Liver (tissue), 8 donors: ENCODE measurements at regions not wholly inside any gene's neighbourhood (a gene's known extent, or its start where the extent isn't known, plus 50 kb on each side); places are given as distances from the start of the nearest gene placed in this dataset.

Source experiments
- DNase-seq: peaks from one replicate; pipeline ENCODE4 v3.0.0-alpha.2; 2017; ENCODE audit warnings: low spot score
- H3K27ac ChIP-seq, 2 donors: one replicate each; pipeline ENCODE4 v1.7.0; 2013; ENCODE audit warnings: inconsistent platforms in 2 of 2, low read length in 2 of 2, control low read depth in 1 of 2, low read depth in 1 of 2, mild to moderate bottlenecking in 1 of 2
- H3K27me3 ChIP-seq, 4 donors: one replicate each; pipeline versions ENCODE4 v1.6.1 to v1.7.0; 2013; ENCODE audit warnings: low read length in 3 of 4, inconsistent platforms in 1 of 4, mild to moderate bottlenecking in 1 of 4, moderate library complexity in 1 of 4; ENCODE audit not compliant: control insufficient read depth in 4 of 4, insufficient read depth in 4 of 4
- H3K36me3 ChIP-seq, 4 donors: one replicate each; pipeline versions ENCODE4 v1.6.1 to v1.7.0; 2013; ENCODE audit warnings: low read length in 3 of 4, mild to moderate bottlenecking in 3 of 4, low read depth in 1 of 4, moderate library complexity in 1 of 4; ENCODE audit not compliant: control insufficient read depth in 4 of 4, insufficient read depth in 3 of 4
- H3K4me1 ChIP-seq, 4 donors: one replicate each; pipeline versions ENCODE4 v1.6.1 to v1.7.0; 2013; ENCODE audit warnings: low read length in 3 of 4, mild to moderate bottlenecking in 3 of 4, moderate library complexity in 1 of 4; ENCODE audit not compliant: control insufficient read depth in 4 of 4, insufficient read depth in 4 of 4
- H3K4me3 ChIP-seq, 3 donors: one replicate each; pipeline versions ENCODE4 v1.6.1 to v1.7.0; 2013; ENCODE audit warnings: low read length in 3 of 3, control low read depth in 1 of 3, low read depth in 1 of 3, mild to moderate bottlenecking in 1 of 3
- H3K9ac ChIP-seq, 2 donors: one replicate each; pipeline ENCODE4 v1.7.0; 2013; ENCODE audit warnings: low read length in 2 of 2, mild to moderate bottlenecking in 2 of 2, moderate library complexity in 2 of 2, control low read depth in 1 of 2, low read depth in 1 of 2
- H3K9me3 ChIP-seq, 4 donors: one replicate each; pipeline versions ENCODE4 v1.6.1 to v1.7.0; 2013; ENCODE audit warnings: low read length in 3 of 4; ENCODE audit not compliant: control insufficient read depth in 4 of 4
- EGR1 ChIP-seq, 2 donors: IDR thresholded peaks; 2 replicates each; pipeline ENCODE4 v1.6.1; 2016 to 2018; ENCODE audit warnings: antibody characterized with exemption in 2 of 2, low read depth in 2 of 2
- FOXA2 ChIP-seq: IDR thresholded peaks from 2 replicates; pipeline ENCODE4 v1.6.1; 2016; ENCODE audit warnings: antibody characterized with exemption
- GABPA ChIP-seq, 2 donors: IDR thresholded peaks in 1 of 2; conservative IDR thresholded peaks in 1 of 2; 2 replicates each; pipeline ENCODE4 v1.6.1; 2016; ENCODE audit warnings: antibody characterized with exemption in 2 of 2, mild to moderate bottlenecking in 1 of 2, moderate library complexity in 1 of 2
- HNF4A ChIP-seq, 2 donors: conservative IDR thresholded peaks; 2 replicates each; pipeline ENCODE4 v1.6.1; 2016; ENCODE audit warnings: antibody characterized with exemption in 2 of 2, mild to moderate bottlenecking in 2 of 2
- HNF4G ChIP-seq: IDR thresholded peaks from 2 replicates; pipeline ENCODE4 v1.6.1; 2016; ENCODE audit warnings: antibody characterized with exemption
- JUND ChIP-seq, 2 donors: IDR thresholded peaks; 2 replicates each; pipeline ENCODE4 v1.6.1; 2016; ENCODE audit warnings: antibody characterized with exemption in 2 of 2
- NR2F2 ChIP-seq: IDR thresholded peaks from 2 replicates; pipeline ENCODE4 v1.6.1; 2016; ENCODE audit warnings: antibody characterized with exemption
- RAD21 ChIP-seq, 2 donors: IDR thresholded peaks; 2 replicates each; pipeline ENCODE4 v1.6.1; 2016; ENCODE audit warnings: antibody characterized with exemption in 2 of 2, mild to moderate bottlenecking in 2 of 2
- RXRA ChIP-seq, 2 donors: IDR thresholded peaks; 2 replicates each; pipeline ENCODE4 v1.6.1; 2017 to 2018; ENCODE audit warnings: antibody characterized with exemption in 2 of 2, mild to moderate bottlenecking in 1 of 2
- SP1 ChIP-seq: IDR thresholded peaks from 2 replicates; pipeline ENCODE4 v1.6.1; 2018; ENCODE audit warnings: antibody characterized with exemption, mild to moderate bottlenecking
- TAF1 ChIP-seq: conservative IDR thresholded peaks from 2 replicates; pipeline ENCODE4 v1.6.1; 2016; ENCODE audit warnings: antibody characterized with exemption, mild to moderate bottlenecking
- YY1 ChIP-seq: IDR thresholded peaks from 2 replicates; pipeline ENCODE4 v1.6.1; 2016; ENCODE audit warnings: antibody characterized with exemption, mild to moderate bottlenecking
- ZBTB33 ChIP-seq: IDR thresholded peaks from 2 replicates; pipeline ENCODE4 v1.6.1; 2016; ENCODE audit warnings: antibody characterized with exemption
- WGBS: extraction: QIAGEN DNeasy Blood & Tissue Kit; methylation state at CpG from one replicate; pipeline ENCODE4 v1.1.7; 2013; 5-methylcytosine and 5-hydroxymethylcytosine counted together
- TF ChIP-seq, protein P1 (sequence below): IDR thresholded peaks from 2 replicates; pipeline ENCODE4 v1.6.1; 2016; ENCODE audit warnings: antibody characterized with exemption
- TF ChIP-seq, protein P2 (sequence below): IDR thresholded peaks from 2 replicates; pipeline ENCODE4 v1.6.1; 2016; ENCODE audit warnings: antibody characterized with exemption, mild to moderate bottlenecking
- TF ChIP-seq, protein P3 (sequence below): fragments of 150-350 bp; IDR thresholded peaks from 2 replicates; pipeline ENCODE4 v1.5.1; 2017; ENCODE audit warnings: improper control_type of control experiment, low read depth, low read length; ENCODE audit not compliant: missing input control
- TF ChIP-seq, protein P4 (sequence below): IDR thresholded peaks from 2 replicates; pipeline ENCODE4 v1.6.1; 2016; ENCODE audit warnings: antibody characterized with exemption
- donor health status: healthy.
- donor health status: healthy.
- donor health status: healthy.
- donor health status: healthy.
- donor health status: healthy.

DNA sequence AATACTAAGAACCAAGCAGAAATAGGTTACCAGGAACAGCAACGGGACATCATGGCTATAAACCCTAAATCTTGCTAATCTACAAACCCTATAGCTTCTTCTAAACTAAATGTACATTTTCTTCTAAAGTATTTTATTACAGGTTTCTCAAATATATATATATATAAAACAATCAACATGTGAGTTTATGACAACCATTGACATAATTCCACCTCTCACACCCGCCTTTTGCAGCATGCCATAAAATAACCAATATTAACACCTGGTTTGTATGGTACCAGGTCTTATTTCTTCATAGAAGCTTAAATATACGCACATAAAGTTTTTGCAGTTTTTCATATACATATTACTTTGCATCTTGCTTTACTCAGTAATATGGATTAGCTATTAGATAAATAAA is 955.3 kb upstream of the LCORL start:
- no peak overlapping the region for H3K27ac ChIP-seq
- no peak overlapping the region for H3K9ac ChIP-seq
- no peak overlapping the region for H3K4me3 ChIP-seq
- H3K27me3 ChIP-seq: no peaks in the 10 kb centered on the region
- H3K4me1 ChIP-seq: no peaks in the 10 kb centered on the region
- no peaks in the 10 kb centered on the region for H3K9me3 ChIP-seq
- no peak for TF ChIP-seq GABPA (IDR thresholded peaks at IDR 0.05 in 1 of 2, conservative IDR thresholded peaks at IDR 0.05 in 1 of 2)
- no peak for TF ChIP-seq EGR1 (IDR thresholded peaks at IDR 0.05; ENCODE audit: low read depth in 2 of 2)
- TF ChIP-seq FOXA2: no peak
- TF ChIP-seq, protein P1, sequence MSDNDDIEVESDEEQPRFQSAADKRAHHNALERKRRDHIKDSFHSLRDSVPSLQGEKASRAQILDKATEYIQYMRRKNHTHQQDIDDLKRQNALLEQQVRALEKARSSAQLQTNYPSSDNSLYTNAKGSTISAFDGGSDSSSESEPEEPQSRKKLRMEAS: no peak
- no peak for TF ChIP-seq RXRA (IDR thresholded peaks at IDR 0.05)
- TF ChIP-seq, protein P2, sequence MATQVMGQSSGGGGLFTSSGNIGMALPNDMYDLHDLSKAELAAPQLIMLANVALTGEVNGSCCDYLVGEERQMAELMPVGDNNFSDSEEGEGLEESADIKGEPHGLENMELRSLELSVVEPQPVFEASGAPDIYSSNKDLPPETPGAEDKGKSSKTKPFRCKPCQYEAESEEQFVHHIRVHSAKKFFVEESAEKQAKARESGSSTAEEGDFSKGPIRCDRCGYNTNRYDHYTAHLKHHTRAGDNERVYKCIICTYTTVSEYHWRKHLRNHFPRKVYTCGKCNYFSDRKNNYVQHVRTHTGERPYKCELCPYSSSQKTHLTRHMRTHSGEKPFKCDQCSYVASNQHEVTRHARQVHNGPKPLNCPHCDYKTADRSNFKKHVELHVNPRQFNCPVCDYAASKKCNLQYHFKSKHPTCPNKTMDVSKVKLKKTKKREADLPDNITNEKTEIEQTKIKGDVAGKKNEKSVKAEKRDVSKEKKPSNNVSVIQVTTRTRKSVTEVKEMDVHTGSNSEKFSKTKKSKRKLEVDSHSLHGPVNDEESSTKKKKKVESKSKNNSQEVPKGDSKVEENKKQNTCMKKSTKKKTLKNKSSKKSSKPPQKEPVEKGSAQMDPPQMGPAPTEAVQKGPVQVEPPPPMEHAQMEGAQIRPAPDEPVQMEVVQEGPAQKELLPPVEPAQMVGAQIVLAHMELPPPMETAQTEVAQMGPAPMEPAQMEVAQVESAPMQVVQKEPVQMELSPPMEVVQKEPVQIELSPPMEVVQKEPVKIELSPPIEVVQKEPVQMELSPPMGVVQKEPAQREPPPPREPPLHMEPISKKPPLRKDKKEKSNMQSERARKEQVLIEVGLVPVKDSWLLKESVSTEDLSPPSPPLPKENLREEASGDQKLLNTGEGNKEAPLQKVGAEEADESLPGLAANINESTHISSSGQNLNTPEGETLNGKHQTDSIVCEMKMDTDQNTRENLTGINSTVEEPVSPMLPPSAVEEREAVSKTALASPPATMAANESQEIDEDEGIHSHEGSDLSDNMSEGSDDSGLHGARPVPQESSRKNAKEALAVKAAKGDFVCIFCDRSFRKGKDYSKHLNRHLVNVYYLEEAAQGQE: no peak
- TF ChIP-seq YY1: no peak
- no peak for TF ChIP-seq RAD21 (IDR thresholded peaks at IDR 0.05)
- TF ChIP-seq, protein P3, sequence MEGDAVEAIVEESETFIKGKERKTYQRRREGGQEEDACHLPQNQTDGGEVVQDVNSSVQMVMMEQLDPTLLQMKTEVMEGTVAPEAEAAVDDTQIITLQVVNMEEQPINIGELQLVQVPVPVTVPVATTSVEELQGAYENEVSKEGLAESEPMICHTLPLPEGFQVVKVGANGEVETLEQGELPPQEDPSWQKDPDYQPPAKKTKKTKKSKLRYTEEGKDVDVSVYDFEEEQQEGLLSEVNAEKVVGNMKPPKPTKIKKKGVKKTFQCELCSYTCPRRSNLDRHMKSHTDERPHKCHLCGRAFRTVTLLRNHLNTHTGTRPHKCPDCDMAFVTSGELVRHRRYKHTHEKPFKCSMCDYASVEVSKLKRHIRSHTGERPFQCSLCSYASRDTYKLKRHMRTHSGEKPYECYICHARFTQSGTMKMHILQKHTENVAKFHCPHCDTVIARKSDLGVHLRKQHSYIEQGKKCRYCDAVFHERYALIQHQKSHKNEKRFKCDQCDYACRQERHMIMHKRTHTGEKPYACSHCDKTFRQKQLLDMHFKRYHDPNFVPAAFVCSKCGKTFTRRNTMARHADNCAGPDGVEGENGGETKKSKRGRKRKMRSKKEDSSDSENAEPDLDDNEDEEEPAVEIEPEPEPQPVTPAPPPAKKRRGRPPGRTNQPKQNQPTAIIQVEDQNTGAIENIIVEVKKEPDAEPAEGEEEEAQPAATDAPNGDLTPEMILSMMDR: no peak
- TF ChIP-seq SP1: no peak
- TF ChIP-seq, protein P4, sequence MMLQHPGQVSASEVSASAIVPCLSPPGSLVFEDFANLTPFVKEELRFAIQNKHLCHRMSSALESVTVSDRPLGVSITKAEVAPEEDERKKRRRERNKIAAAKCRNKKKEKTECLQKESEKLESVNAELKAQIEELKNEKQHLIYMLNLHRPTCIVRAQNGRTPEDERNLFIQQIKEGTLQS: no peak
- no peak for TF ChIP-seq NR2F2
- 60% methylated on average over 3 of the region's 3 CpGs for WGBS
- no peaks in the 10 kb centered on the region for H3K36me3 ChIP-seq
- no peak for DNase-seq

DNA sequence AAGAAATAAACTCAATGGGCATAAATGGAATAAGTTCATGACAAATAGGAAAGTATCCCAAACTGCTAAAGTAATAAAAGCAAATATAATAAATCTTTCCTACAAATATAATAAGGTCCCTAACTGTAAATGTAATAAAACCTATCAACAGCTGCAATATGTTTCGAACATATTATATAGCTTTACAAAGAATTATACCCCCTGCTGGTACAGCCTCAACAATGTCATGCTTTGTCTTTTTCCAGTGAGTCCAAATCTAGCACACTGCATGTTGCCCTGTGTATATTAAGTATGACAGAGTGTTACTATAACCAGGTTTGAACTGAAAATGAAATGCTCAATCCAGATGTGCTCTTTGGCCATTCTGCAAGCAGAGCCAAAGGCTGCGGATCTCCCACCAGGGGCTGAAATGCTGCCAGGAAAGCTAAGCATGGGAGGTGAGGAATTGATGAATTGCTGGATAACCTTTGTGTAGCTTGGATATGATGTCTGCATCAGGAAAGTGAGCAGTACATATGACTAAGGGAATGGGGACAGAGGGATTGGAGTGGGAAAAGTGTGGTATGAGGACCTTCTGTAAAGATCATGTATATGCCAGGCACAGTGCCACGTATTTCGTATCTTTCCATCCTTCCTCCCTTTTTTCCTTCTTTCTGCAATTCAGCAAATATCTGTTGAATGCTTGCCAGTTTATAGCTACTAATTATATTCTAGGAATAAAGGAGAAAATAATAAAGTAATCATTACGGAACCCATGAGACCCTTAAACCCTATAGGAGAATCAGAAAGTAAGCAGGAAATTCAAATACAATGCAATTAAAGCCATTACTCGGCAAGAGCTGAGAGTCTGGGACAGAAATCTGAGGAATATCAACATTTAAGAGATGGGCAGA is 954.6 kb upstream of the LCORL start:
- Histone ChIP-seq H3K36me3 (no peaks in the 10 kb centered on the region), H3K4me1 (no peaks in the 10 kb centered on the region), H3K9me3 (no peaks in the 10 kb centered on the region), H3K27me3 (no peaks in the 10 kb centered on the region), H3K27ac (no peak overlapping the region), H3K4me3 (no peak overlapping the region), H3K9ac (no peak overlapping the region)
- 58% methylated on average over 6 of the region's 6 CpGs for WGBS
- DNase-seq: no peak
- no peak for TF ChIP-seq TAF1
- TF ChIP-seq HNF4G: no peak
- TF ChIP-seq FOXA2: no peak
- TF ChIP-seq NR2F2: no peak
- no peak for TF ChIP-seq ZBTB33
- TF ChIP-seq HNF4A (conservative IDR thresholded peaks at IDR 0.05): no peak
- TF ChIP-seq GABPA (IDR thresholded peaks at IDR 0.05 in 1 of 2, conservative IDR thresholded peaks at IDR 0.05 in 1 of 2): no peak
- no peak for TF ChIP-seq YY1
- no peak for TF ChIP-seq JUND (IDR thresholded peaks at IDR 0.05)
- TF ChIP-seq SP1: no peak
- TF ChIP-seq, protein P3: no peak
